ENCODE measurements at regions not wholly inside any gene's neighbourhood (a gene's known extent, or its start where the extent isn't known, plus 50 kb on each side); places are given as distances from the start of the nearest gene placed in this dataset.

- WGBS (ENCODE audit: insufficient coverage), result 100% methylated on average over 1 of the region's 3 CpGs
- H3K9me3 Mint-ChIP-seq, result no peaks in the 10 kb centered on the region
- no peaks in the 10 kb centered on the region for H3K79me2 ChIP-seq (ENCODE audit: insufficient read depth, low read length)
- H3K9ac ChIP-seq (ENCODE audit: insufficient read depth, low read length, poor library complexity, severe bottlenecking), result no peak overlapping the region
- H4K20me1 ChIP-seq (ENCODE audit: insufficient read depth, low read length), result no peaks in the 10 kb centered on the region
- H3K27me3 ChIP-seq (ENCODE audit: control insufficient read depth in 2 of 2, insufficient read depth in 2 of 2, low read length in 2 of 2), result no peaks in the 10 kb centered on the region
- H3K4me3 ChIP-seq (replicated peaks in 1 of 3; ENCODE audit: low read depth in 2 of 3, low read length in 3 of 3), result no peak overlapping the region
- no peaks in the 10 kb centered on the region for H3K36me3 Mint-ChIP-seq
- DNase-seq, result no peak
- intact Hi-C loops (cut with micrococcal nuclease), result no loop called here
- no peak overlapping the region for H3K4me2 ChIP-seq (replicated peaks; ENCODE audit: extremely low read depth, low read length, poor library complexity, severe bottlenecking)
- no peak overlapping the region for H2AFZ ChIP-seq (ENCODE audit: insufficient read depth, low read depth, low read length, poor library complexity, severe bottlenecking)
- no peak overlapping the region for H3K4me3 Mint-ChIP-seq
- H3K27me3 Mint-ChIP-seq (ENCODE audit: low read depth in 3 of 3), result no peaks in the 10 kb centered on the region
- no peaks in the 10 kb centered on the region for H3K4me1 ChIP-seq (ENCODE audit: control insufficient read depth in 1 of 2, insufficient read depth in 2 of 2, low read length in 2 of 2)
- no peaks in the 10 kb centered on the region for H3K36me3 ChIP-seq (replicated peaks in 1 of 2; ENCODE audit: control insufficient read depth in 1 of 2, insufficient read depth in 2 of 2, low read length in 2 of 2)
- no peak overlapping the region for H3K27ac ChIP-seq (ENCODE audit: low read depth in 1 of 2, low read length in 2 of 2)
- no peaks in the 10 kb centered on the region for H3K4me1 Mint-ChIP-seq
- no peaks in the 10 kb centered on the region for H3K9me3 ChIP-seq (replicated peaks in 1 of 2; ENCODE audit: control insufficient read depth in 1 of 2, insufficient read depth in 1 of 2, low read length in 2 of 2)
- H3K27ac Mint-ChIP-seq, result no peak overlapping the region
- no peak for TF ChIP-seq CTCF (IDR thresholded peaks at IDR 0.05)
Observed at GRCh38 chr12:86675197-86675596, 419.0 kb upstream of the MGAT4C start.

- Histone ChIP-seq H3K27ac (ENCODE audit: low read depth in 1 of 2, low read length in 2 of 2) (no peak overlapping the region), H4K20me1 (ENCODE audit: insufficient read depth, low read length) (no peaks in the 10 kb centered on the region), H3K4me1 (ENCODE audit: control insufficient read depth in 1 of 2, insufficient read depth in 2 of 2, low read length in 2 of 2) (no peaks in the 10 kb centered on the region), H3K27me3 (ENCODE audit: control insufficient read depth in 2 of 2, insufficient read depth in 2 of 2, low read length in 2 of 2) (no peaks in the 10 kb centered on the region), H2AFZ (ENCODE audit: insufficient read depth, low read depth, low read length, poor library complexity, severe bottlenecking) (no peak overlapping the region), H3K4me2 (replicated peaks; ENCODE audit: extremely low read depth, low read length, poor library complexity, severe bottlenecking) (no peak overlapping the region), H3K4me3 (replicated peaks in 1 of 3; ENCODE audit: low read depth in 2 of 3, low read length in 3 of 3) (no peak overlapping the region), H3K79me2 (ENCODE audit: insufficient read depth, low read length) (no peaks in the 10 kb centered on the region), H3K36me3 (replicated peaks in 1 of 2; ENCODE audit: control insufficient read depth in 1 of 2, insufficient read depth in 2 of 2, low read length in 2 of 2) (no peaks in the 10 kb centered on the region), H3K9ac (ENCODE audit: insufficient read depth, low read length, poor library complexity, severe bottlenecking) (no peak overlapping the region), H3K9me3 (replicated peaks in 1 of 2; ENCODE audit: control insufficient read depth in 1 of 2, insufficient read depth in 1 of 2, low read length in 2 of 2) (peaks cover 0 to 17% of the 10 kb centered on the region in 2 donors)
- Mint-ChIP-seq H3K27ac (no peak overlapping the region), H3K9me3 (peaks cover 0 to 7% (median 0%) of the 10 kb centered on the region in 7 donors), H3K27me3 (ENCODE audit: low read depth in 3 of 3) (peaks cover 0 to 1% (median 0%) of the 10 kb centered on the region in 3 donors), H3K36me3 (no peaks in the 10 kb centered on the region), H3K4me1 (no peaks in the 10 kb centered on the region), H3K4me3 (no peak overlapping the region)
- TF ChIP-seq CTCF (IDR thresholded peaks at IDR 0.05), result no peak
- intact Hi-C loops (cut with micrococcal nuclease), result no loop called here
- no CpG with 5 or more reads among the region's 4 CpGs for WGBS (ENCODE audit: insufficient coverage)
- DNase-seq, result no peak
Observed at GRCh38 chr12:86670986-86671385, 414.8 kb upstream of the MGAT4C start.

Measured in CD14-positive monocyte (primary cell).